Transverse colon (tissue), 3 donors: ENCODE measurements at regions not wholly inside any gene's neighbourhood (a gene's known extent, or its start where the extent isn't known, plus 50 kb on each side); places are given as distances from the start of the nearest gene placed in this dataset.

ENCODE experiments used
- POLR2A ChIP-seq: fragments of 450-650 bp; IDR thresholded peaks from one replicate; pipeline ENCODE4 v1.6.1; 2016; ENCODE audit warnings: antibody characterized with exemption, mild to moderate bottlenecking, moderate library complexity
- TF ChIP-seq, protein P1 (sequence below), 5 experiments: fragments of 200-600 bp in 3 of 5; fragments of 450-650 bp in 2 of 5; sonication (generic) in 3 of 5; IDR thresholded peaks; 1 replicate in 2 of 5; 2 replicates in 3 of 5; pipeline ENCODE4 v1.5.1; 2016 to 2017; ENCODE audit warnings: antibody characterized with exemption in 5 of 5, inconsistent platforms in 3 of 5, mild to moderate bottlenecking in 2 of 5, moderate library complexity in 1 of 5

DNA sequence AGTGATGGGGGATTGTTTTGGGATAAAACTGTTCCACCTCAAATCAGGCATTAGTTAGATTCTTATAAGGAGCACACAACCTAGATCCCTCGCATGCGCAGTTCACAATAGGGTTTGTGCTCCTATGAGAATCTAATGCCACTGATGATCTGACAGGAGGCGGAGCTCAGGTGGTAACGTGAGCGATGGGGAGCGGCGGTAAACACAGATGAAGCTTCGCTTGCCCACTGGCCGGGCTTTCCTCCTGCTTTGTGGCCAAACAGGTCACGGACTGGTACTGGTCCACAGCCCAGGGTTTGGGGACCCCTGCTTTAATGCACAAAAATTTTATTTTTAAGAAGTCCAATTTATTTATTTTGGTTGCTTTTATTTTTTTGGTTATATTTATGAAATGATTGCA is 238.8 kb downstream of the AACS start:
- TF ChIP-seq, protein P1, sequence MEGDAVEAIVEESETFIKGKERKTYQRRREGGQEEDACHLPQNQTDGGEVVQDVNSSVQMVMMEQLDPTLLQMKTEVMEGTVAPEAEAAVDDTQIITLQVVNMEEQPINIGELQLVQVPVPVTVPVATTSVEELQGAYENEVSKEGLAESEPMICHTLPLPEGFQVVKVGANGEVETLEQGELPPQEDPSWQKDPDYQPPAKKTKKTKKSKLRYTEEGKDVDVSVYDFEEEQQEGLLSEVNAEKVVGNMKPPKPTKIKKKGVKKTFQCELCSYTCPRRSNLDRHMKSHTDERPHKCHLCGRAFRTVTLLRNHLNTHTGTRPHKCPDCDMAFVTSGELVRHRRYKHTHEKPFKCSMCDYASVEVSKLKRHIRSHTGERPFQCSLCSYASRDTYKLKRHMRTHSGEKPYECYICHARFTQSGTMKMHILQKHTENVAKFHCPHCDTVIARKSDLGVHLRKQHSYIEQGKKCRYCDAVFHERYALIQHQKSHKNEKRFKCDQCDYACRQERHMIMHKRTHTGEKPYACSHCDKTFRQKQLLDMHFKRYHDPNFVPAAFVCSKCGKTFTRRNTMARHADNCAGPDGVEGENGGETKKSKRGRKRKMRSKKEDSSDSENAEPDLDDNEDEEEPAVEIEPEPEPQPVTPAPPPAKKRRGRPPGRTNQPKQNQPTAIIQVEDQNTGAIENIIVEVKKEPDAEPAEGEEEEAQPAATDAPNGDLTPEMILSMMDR (IDR thresholded peaks at IDR 0.05): no peak
- TF ChIP-seq POLR2A: no peak
